HG03139 (cell line): ENCODE measurements at regions not wholly inside any gene's neighbourhood (a gene's known extent, or its start where the extent isn't known, plus 50 kb on each side); places are given as distances from the start of the nearest gene placed in this dataset.

Source experiments
- ATAC-seq: cut with Tn5 transposase; IDR thresholded peaks from one replicate; pipeline ENCODE4 v1.9.1; 2021; ENCODE audit not compliant: unreplicated experiment

- no peak for ATAC-seq
These were observed 54.6 kb downstream of the ZFP36L2 start for GRCh38 chr2:43171789-43172188.

DNA sequence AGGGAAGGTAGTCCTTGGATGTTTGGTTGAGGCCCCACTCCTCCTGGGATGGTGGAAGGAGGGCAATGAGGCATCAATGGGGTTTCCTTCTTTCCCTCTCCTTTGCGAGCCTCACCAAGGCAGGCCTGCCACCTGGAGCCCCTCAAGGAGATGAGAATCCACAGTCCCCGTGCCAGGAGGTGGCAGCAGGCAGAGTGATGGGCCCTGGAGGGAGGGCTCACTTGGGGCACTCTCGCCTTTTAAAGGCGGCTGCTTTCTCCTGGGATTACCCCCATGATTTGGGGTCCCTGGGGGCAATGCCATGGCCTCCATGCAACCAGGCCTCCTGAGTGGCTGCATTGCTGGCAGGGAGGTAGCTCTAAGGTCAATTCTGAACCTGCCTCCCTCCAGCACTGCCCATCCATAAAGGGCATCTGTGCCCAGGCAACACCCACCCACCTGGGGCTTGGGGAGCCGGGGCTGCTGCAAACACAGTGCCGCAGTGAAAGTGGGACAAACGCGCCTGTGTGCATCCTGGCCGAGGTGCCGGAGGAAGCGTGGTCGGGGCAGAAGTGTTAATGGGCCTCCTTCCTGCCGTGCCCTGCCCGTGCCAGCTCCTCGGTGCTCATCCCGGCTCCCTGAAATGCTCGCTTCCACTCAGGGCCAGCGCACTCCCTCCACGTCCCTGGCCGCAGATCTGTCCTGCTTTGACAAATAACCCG, 55.9 kb downstream of the ZFP36L2 start:
- ATAC-seq = no peak

- no peak for ATAC-seq
These were observed 56.4 kb downstream of the ZFP36L2 start for GRCh38 chr2:43169987-43170386.

DNA sequence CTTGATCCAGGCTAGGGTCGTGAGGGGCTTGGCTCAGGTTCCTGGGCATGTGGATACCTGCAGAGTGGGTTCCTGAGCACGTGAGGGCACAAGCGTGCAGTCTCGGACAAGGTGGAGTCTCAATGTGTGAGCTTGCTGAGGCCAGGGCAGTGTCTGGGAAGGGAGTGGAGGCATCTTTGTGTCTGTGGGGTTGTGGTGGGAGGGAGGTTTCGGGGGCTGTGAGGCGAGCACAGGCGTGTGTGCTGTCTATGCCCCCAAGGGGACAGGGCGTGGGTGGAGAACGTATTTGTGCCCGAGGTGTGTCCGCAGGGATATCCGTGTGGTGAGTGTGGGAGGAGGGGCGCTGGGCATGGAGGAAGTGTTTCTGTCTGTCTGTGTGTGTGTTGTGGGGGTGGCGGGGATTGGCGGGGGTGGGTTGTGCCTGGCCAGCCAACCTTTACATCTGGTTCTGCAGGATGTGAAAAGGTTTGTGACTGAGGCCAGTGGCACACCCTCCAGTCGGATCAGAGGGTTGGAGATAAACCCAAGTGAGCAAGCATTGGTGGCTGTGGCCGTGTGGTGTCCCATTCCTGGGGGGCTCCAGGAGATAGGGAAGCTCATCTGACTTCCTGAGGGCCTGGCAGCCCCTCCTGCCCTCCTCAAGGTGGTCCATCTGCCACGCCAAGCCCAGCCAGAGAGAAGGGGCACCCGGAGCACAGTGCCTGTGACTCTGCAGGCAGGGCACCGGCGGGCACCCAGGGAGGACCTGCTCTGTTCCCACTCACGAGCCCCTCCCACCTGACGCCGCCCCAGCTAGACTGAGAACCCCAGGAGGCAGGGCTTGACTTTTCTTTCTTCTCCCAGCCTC, 57.1 kb downstream of the ZFP36L2 start:
- ATAC-seq = peak; percentile 43

- no peak for ATAC-seq
These were observed 58.4 kb downstream of the ZFP36L2 start for GRCh38 chr2:43168016-43168369.

DNA sequence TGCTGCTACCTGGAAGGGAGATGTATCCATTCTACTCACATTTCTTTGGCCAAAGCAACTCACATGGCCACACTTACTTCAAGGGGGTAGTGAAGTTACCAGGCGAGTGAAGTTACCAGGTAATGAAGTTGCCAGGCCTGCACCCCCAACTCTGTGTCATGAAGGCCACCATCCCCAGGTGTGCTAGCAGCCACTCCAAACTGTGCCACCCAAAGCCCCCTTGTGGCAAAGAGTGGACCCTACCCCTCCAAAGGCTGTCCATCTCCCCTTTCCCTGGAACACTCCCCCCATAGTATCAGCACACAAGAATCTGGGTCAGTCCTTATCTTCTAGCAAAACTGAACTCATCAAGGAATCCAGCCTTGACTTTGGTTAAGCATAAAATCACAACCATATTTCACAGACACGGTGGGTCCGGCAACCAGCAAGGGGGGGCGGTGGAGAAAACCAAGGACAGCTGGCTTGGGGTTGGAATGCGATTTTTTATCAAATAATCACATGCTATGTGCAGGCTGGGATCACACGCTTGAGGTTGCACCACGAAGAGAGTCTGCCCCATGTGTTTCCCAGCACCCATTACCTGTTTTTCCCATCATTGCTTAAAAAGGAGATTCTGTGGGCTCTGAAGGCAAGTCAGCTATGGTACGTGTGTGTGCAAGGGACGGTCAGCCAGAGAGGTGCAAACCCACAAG, 60.9 kb downstream of the ZFP36L2 start:
- ATAC-seq = no peak

- ATAC-seq = no peak
These were observed 61.7 kb downstream of the ZFP36L2 start for GRCh38 chr2:43164686-43165085.

GRCh38 chr2:43163584-43164270, 62.7 kb downstream of the ZFP36L2 start:
- no peak for ATAC-seq

- ATAC-seq = no peak
These were observed 64.0 kb downstream of the ZFP36L2 start for GRCh38 chr2:43162511-43162776.

DNA sequence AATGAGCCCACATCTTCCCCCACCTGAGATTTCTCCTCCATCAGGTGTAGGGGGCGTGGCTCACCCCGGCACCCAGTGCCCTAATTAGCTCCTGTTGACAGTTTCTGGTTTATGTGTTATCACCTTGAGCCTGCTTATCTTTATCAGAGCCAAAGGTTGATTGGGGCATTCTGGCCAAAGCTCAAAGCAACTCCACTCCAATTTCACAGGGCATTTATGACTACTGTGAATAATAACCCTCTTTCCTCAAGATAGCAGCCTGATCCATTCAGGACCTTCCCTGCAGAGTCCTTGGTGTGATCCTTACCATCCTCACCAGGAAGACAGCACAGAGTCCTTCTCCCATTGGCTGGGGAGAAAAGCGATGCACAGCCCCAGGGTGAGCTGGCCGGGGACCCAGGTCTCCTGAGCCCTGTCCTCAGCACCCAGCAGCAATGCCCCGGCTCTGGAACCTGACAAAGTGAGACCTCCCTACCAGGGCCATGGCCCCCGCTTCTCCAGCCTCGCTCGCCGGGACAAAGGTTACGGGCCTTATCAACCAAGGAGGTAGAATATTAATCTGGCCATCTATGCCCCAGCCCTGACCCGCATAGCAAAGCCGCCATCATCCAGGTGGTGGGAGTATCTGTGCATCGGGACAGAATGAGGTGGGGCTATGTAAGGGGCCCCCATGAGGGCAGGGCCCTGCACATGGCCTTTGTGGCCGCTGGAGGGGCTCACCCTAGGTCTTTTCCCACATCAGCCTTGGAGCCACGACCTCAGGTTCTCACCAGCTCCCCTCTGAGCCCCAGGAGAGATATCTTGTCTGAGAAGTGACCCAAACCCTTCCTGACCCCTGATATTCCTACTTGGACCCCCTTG, 64.5 kb downstream of the ZFP36L2 start:
- ATAC-seq = no peak

DNA sequence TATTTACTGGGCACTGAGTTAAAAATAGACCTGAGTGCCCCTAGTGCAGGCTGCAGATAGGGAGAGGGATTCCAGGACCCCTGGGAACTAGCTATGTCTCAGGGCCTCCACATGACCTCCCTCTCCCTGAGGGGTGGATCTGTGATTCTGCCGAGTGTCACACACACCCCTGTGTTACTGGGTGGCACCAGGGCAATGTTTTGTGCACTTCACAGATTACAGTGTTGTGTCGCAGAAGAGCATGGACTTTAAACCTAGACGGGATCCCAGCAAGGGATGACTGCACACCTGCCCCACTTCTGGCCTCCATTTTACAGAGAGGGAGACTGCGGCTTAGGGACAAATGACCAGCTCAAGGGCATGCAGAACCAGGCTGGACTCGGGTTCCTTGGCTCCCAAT, 65.6 kb downstream of the ZFP36L2 start:
- no peak for ATAC-seq

DNA sequence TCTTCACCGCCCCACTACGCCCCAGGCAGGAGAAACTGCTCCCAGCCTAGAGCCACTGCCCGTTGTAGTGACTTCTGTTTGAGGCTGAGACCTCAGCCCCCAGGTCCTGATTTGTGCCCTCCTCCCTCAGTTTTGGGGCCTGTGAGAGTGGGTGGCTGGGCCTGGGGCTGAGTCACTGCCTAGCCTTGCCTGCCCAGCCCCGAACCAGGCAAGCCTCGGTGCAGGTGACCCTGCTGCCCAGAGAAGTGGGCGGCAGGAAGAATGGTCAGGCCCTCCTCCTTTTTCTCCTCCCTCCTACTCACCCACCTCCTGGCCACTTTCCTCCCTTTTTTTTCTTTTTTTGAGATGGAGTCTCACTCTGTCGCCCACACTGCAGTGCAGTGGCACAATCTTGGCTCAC, 66.6 kb downstream of the ZFP36L2 start:
- ATAC-seq = no peak

DNA sequence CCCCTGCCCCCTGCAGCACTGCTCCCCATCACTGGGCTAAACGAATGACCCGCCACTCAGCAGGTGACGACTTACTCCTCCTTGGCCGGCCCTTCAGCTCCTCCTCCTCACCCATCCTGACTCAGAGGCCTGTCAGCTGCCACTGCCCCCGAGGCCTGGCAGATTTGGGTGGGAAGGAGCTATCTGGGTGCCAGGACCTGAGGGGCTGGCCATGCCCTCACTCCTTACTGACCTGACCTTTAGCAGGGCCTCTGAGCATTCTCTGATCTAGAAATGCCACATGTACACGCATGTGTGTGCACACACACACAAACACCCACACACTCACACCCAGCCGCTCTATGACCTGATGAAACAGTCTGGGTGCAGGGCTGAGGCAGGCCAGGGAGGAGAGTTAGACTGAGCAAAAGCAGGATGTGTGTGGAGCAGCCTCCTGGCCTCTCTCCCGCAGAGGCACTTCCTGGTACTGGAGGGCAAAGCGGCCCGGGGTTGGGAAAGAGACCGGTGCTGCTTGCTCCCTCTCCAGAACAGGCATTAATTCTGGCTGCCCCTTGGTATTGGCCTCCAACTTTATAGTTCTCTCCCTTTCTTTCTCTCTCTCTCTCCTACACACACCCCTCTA, 68.0 kb downstream of the ZFP36L2 start:
- peak; percentile 28 for ATAC-seq

GRCh38 chr2:43157506-43158246, 68.7 kb downstream of the ZFP36L2 start:
- ATAC-seq = no peak

GRCh38 chr2:43155851-43156411, 70.5 kb downstream of the ZFP36L2 start:
- no peak for ATAC-seq

- ATAC-seq = no peak
These were observed 71.7 kb downstream of the ZFP36L2 start for GRCh38 chr2:43154685-43155084.

GRCh38 chr2:43152741-43153647, 73.4 kb downstream of the ZFP36L2 start:
- no peak for ATAC-seq

- no peak for ATAC-seq
These were observed 74.2 kb downstream of the ZFP36L2 start for GRCh38 chr2:43152186-43152585.
